GM18870 (cell line): ENCODE measurements at regions not wholly inside any gene's neighbourhood (a gene's known extent, or its start where the extent isn't known, plus 50 kb on each side); places are given as distances from the start of the nearest gene placed in this dataset.
"Not testable (repeated sequence)": the region's sequence is repeated elsewhere in the genome, so short reads cannot be mapped to it uniquely, and the experiment has no call there.

Source experiments
- ATAC-seq: cut with Tn5 transposase; IDR thresholded peaks from one replicate; pipeline ENCODE4 v1.9.1; 2021; ENCODE audit warnings: moderate library complexity; ENCODE audit not compliant: unreplicated experiment

DNA sequence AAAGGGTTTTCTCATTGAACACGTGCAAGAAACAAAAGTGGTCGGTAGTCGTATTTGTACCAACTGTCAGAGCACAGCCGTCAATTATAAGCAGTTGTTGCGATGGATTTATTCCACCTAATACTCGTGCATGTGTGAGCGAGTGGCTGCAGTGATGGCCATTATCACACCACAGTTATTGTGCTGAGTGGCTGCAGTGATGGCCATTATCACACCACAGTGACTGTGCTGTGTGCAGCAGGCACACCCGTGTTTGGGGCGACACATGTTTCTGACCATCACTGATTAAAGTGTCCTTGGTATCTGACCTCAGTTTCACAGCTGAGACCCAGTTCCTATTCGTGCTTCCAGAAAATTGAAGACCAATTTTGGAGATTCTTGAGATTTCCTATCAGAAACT lies 142.9 kb upstream of the PFKP start:
- no peak for ATAC-seq

- no peak for ATAC-seq
Measured at GRCh38 chr10:2921956-2922680, 145.2 kb upstream of the PFKP start.

DNA sequence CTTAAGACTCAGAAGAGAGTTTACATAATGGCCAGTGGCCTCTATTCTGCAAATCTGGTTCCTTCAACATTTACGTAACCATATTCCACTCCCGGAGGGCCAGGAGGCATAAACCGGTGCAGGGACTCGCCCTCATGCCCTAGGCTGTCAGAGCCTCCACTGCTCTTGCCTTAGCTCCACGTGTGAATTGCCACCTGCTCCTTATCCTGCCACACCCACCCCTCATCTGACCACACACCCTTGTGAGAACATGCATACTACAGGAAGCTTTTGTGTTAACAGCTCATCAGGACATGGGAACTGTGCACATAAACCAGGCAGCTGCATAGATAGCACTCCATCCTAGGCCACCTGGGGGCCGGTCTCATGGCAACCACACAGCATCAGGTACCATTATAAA lies 146.7 kb upstream of the PFKP start:
- ATAC-seq = no peak

GRCh38 chr10:2920168-2920567 lies 147.2 kb upstream of the PFKP start:
- no peak for ATAC-seq

GRCh38 chr10:2919016-2919415 lies 148.3 kb upstream of the PFKP start:
- no peak for ATAC-seq

DNA sequence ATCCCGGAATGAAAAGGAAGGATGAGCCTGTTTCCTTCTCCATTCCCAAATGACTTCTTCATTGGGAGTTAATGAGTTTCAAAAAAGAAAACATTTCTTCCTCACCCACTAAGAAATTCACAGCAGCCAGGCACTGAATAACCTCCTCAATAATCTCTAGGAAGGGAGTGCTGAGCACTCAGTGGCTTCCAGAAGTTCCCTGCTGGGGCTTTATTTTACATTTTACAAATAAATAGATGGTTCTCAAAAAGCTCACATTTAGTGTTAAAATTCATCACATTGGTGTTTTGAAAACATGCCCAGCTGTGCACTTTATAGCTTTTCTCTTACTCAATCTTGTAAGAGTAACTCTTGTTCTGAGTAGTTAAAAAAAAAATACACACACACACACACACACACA lies 148.9 kb upstream of the PFKP start:
- ATAC-seq = no peak

- no peak for ATAC-seq
Measured at GRCh38 chr10:2917926-2918325, 149.4 kb upstream of the PFKP start.

GRCh38 chr10:2915412-2915811 lies 151.9 kb upstream of the PFKP start:
- no peak for ATAC-seq

GRCh38 chr10:2914741-2915140 lies 152.6 kb upstream of the PFKP start:
- ATAC-seq = no peak

DNA sequence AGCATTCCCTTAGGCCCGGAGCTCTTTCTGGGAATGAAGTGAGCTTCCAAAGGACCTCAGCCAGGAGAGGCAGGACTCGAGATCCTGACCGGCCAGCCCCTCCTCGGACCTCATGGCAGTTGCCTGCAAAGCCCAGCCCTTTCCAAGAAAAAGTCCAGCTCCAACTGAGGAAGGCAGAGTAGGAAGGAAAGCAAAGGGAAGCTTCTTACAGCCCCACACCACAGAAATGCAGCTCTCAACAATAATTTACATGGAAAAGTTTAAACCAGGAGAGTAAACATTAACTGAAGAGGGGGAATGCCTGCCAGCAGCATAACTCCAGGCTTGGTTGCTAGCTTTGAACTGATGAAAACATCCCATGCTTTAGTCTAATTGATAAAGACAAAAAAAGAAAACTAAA lies 153.9 kb upstream of the PFKP start:
- ATAC-seq = no peak

DNA sequence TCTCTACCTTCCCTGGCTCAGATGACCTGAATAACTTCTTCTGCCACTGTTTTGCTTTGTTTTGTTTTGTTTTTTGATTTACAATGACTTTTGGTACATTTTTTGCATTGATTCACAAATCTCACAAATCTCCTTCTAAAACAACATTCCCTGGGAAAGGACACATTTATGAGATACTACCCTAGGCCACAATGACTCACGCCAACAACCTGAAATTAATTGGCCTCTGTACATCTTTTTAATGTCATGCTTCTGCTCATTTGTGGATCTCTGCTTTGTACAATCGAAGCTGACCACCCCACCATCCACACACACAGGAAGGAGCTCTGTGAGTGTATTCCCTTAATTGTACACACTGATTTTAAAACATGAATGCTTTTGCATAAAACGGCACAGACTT lies 156.7 kb upstream of the PFKP start:
- ATAC-seq = no peak

DNA sequence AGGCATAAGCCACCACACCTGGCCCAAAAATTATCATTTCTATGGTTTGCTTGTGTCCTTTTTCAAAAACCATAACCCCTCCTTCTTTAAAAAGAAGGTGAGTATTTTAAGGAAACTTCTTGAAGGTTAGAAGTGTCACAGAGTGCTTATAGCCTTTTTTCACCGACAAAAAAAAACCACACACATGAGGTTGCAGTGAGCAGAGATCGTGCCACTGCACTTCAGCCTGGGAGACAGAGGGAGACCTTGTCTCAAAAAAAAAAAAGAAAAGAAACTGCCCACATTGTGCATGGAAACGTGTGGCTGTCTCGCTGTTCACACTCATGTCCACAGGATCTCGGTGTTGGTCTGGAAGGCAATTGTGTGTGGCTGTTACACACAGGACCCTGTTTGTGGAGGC lies 157.4 kb upstream of the PFKP start:
- ATAC-seq = no peak

DNA sequence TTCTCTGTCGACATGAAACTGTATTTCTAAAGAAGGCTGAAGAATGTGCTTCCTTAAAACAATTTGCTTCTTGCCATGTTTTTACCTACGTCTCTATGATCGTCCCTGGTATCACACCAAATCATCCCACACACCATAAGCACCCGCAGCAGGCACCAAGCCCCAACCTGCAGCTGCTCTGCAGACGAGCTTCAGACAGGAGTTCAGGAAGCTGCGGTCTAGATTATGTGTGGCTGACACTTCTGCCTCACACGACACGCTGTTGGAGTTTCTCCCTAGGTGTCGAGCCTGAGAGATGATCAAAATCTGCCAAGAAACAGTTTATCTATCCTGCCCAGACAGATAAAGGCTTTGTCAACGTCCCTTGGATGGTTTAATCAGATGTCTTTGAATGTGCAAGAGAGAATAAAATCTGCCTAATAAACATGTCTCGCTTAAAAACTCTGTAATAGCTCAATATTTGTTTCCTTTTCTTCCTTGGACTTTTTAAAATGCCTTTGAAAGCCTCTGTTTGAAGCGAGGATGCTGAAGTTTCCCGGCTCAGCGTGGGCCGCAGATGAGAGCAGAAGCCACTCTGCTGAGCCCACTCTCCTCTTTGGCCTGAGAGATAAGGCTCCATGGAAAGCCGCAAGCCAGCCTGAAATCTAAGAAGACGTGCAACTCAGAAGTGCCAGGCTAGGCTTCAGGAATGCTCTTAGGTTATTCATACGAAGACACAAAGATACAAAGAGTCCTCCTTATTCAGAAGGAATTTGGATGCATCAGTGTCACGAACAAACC lies 158.3 kb upstream of the PFKP start:
- no peak for ATAC-seq

- no peak for ATAC-seq
Measured at GRCh38 chr10:2906974-2907373, 160.4 kb upstream of the PFKP start.

- no peak for ATAC-seq
Measured at GRCh38 chr10:2905851-2906250, 161.5 kb upstream of the PFKP start.

- no peak for ATAC-seq
Measured at GRCh38 chr10:2900530-2900929, 166.8 kb upstream of the PFKP start.

- no peak for ATAC-seq
Measured at GRCh38 chr10:2899246-2899951, 167.9 kb upstream of the PFKP start.

DNA sequence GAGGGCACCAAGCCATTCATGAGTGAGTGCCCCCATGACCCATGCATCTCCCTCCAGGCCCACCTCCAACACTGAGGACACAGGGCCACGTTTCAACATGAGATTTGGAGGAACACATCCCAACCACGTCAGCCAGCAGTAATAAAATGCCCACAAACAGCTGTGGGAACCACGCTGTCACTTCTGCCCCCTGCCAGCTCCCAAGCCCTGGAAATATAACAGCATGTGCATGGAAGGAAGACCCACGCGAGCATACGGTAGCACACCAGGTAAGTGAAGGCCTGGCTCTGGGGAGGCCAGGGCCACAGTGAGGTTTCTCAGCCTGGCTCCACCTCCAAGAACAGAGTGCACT lies 168.9 kb upstream of the PFKP start:
- no peak for ATAC-seq

DNA sequence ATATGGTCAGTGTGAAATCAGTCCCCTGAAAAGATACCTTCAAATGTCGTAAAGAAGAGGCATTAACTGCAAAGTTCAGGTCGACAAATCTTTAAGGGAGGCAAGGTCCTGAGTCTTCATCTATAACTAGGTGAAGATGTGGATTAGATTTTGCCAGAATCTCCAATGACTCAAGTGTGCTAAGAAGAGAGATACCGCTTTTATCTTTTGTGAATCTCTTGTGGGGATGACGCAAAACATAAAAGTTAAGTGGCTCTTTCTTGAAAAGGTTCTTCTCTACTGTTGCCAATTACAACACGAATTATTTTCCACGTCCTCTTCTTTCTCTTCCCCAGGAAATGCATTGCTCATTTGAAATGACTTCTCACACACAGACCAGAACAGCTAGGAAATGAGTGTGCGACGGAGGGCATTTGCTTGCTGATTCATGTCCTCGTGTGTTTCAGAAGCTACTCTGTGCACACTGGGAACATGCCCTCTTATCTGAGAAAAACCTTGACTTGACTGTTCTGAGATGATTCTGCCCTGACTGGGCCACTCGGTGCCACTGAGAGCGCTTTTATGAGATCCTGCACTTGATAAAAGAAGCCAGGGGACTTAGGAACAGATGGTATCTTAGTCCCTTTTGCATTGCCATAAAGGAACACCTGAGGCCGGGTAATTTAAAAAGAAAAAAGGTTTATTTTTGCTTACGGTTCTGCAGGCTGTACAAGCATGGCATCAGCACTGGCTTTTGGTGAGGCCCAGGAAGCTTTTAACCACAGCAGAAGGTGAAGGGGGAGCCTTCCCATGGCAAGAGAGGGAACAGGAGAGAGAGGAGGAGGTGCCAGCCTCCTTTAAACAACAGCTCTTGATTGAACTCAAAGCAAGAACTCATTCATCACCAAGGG lies 169.5 kb upstream of the PFKP start:
- ATAC-seq = no peak

DNA sequence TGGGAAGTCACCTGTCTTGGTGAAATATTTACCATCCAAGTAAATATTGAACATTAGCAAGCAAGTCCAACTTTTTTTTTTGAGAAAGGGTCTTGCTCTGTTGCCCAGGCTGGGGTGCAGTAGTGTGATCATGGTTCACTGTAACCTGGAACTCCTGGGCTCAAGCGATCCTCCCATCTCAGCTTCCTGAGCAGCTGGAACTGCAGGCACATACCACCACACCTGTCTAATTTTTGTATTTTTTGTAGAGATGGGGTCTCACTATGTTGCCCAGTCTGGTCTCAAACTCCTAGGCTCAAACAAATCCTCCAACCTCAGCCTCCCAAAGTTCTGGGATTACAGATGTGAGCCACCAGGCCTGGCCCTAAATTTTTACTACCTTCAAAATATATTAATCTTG lies 171.0 kb upstream of the PFKP start:
- not testable (repeated sequence) for ATAC-seq

DNA sequence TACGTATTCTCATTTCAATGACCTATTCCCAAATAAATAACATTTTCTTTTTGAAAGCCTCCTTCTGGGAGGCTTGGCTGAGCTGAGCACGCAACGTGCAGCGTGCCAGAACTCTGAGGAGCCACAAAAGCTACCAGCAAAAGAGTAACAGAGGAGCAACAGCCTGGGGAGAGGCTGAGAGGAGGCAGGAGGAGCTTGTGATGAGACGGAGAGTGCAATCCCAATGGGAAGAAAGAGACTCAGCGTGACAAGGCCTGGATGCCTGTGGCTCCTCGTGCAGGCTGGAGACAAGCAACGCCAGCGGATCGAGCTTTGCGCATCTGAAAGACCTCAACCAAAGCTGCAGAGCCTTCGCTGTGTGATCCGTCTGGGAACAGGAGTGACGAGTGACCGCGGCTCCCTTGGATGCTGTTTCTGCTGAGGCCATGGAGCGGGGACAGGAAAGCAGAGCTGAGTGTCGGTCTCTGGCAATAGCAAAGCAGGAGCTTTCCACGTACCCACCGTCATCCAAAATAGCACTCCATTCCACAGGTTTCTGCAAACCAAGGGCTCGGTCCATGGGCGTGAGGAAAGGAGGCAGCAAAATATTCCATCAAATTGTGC lies 171.7 kb upstream of the PFKP start:
- no peak for ATAC-seq
